Naive thymus-derived CD4-positive, alpha-beta T cell (primary cell): ENCODE measurements at regions not wholly inside any gene's neighbourhood (a gene's known extent, or its start where the extent isn't known, plus 50 kb on each side); places are given as distances from the start of the nearest gene placed in this dataset.

Experiments used
- ATAC-seq: fragments of 150-1000 bp; cut with Tn5 transposase; 2 replicates; pipeline ENCODE4 v1.10.0; 2021; ENCODE audit warnings: mild to moderate bottlenecking, moderate library complexity
- CTCF ChIA-PET: fragments of 350-600 bp; sonication (Branson Sonifier 250); formaldehyde crosslinking; loops from one replicate; lab custom pipeline; 2021; ENCODE audit warnings: antibody characterized with exemption; lab: Charles Lee
- POLR2A ChIA-PET: fragments of 350-600 bp; sonication (Branson Sonifier 250); formaldehyde crosslinking; loops from one replicate; lab custom pipeline; 2021; ENCODE audit warnings: antibody characterized with exemption, inconsistent platforms; lab: Charles Lee
- DNase-seq, 9 donors: peaks; one replicate each; pipeline versions ENCODE4 v3.0.0 to v3.0.0-alpha.2; 2020 to 2022; ENCODE audit warnings: mixed read lengths in 1 of 9
- H3K27ac ChIP-seq: one replicate; pipeline ENCODE4 v1.7.0; 2013; ENCODE audit warnings: mild to moderate bottlenecking, low read depth, low read length, moderate library complexity
- H3K27me3 ChIP-seq, 2 donors: one replicate each; pipeline ENCODE4 v1.7.0; 2013; ENCODE audit warnings: low read length in 2 of 2, mild to moderate bottlenecking in 2 of 2, moderate library complexity in 2 of 2; ENCODE audit not compliant: control insufficient read depth in 2 of 2, insufficient read depth in 2 of 2
- H3K36me3 ChIP-seq, 3 experiments: 1 replicate in 2 of 3; 2 replicates in 1 of 3; pipeline ENCODE4 v1.7.0; 2013; ENCODE audit warnings: low read length in 3 of 3, mild to moderate bottlenecking in 3 of 3, moderate library complexity in 1 of 3; ENCODE audit not compliant: insufficient read depth in 3 of 3, control insufficient read depth in 2 of 3
- H3K4me1 ChIP-seq, 2 donors: one replicate each; pipeline ENCODE4 v1.7.0; 2013; ENCODE audit warnings: low read length in 2 of 2, mild to moderate bottlenecking in 2 of 2, moderate library complexity in 1 of 2; ENCODE audit not compliant: control insufficient read depth in 2 of 2, insufficient read depth in 2 of 2
- H3K4me3 ChIP-seq: 2 replicates; pipeline ENCODE4 v1.7.0; 2013; ENCODE audit warnings: mild to moderate bottlenecking, low read length
- H3K9me3 ChIP-seq, 3 experiments: 1 replicate in 2 of 3; 2 replicates in 1 of 3; pipeline ENCODE4 v1.7.0; 2013; ENCODE audit warnings: low read length in 3 of 3; ENCODE audit not compliant: control insufficient read depth in 2 of 3
- H3K27ac Mint-ChIP-seq, 9 donors: one replicate each; pipeline ENCODE4 v1.8.0; 2020 to 2022; ENCODE audit warnings: mixed read lengths in 9 of 9, mild to moderate bottlenecking in 8 of 9, moderate library complexity in 5 of 9, inconsistent platforms in 2 of 9
- H3K27me3 Mint-ChIP-seq, 5 donors: one replicate each; pipeline ENCODE4 v1.8.0; 2021 to 2022; ENCODE audit warnings: mixed read lengths in 5 of 5, mild to moderate bottlenecking in 1 of 5
- H3K36me3 Mint-ChIP-seq, 5 donors: one replicate each; pipeline ENCODE4 v1.8.0; 2020 to 2022; ENCODE audit warnings: mixed read lengths in 5 of 5, mild to moderate bottlenecking in 3 of 5, inconsistent platforms in 1 of 5
- H3K4me1 Mint-ChIP-seq, 7 donors: one replicate each; pipeline ENCODE4 v1.8.0; 2020 to 2022; ENCODE audit warnings: mixed read lengths in 7 of 7, mild to moderate bottlenecking in 3 of 7, inconsistent platforms in 1 of 7
- H3K4me3 Mint-ChIP-seq, 10 donors: one replicate each; pipeline ENCODE4 v1.8.0; 2020 to 2022; ENCODE audit warnings: mild to moderate bottlenecking in 10 of 10, mixed read lengths in 10 of 10, moderate library complexity in 6 of 10, inconsistent platforms in 2 of 10
- H3K9me3 Mint-ChIP-seq, 11 donors: one replicate each; pipeline ENCODE4 v1.8.0; 2020 to 2022; ENCODE audit warnings: mixed read lengths in 11 of 11, mild to moderate bottlenecking in 4 of 11, inconsistent platforms in 1 of 11, moderate library complexity in 1 of 11
- intact Hi-C, 2 donors: fragments of 100-400 bp; cut with micrococcal nuclease; formaldehyde crosslinking; loops; one replicate each; pipeline ENCODE4 v1.15.1; 2023

DNA sequence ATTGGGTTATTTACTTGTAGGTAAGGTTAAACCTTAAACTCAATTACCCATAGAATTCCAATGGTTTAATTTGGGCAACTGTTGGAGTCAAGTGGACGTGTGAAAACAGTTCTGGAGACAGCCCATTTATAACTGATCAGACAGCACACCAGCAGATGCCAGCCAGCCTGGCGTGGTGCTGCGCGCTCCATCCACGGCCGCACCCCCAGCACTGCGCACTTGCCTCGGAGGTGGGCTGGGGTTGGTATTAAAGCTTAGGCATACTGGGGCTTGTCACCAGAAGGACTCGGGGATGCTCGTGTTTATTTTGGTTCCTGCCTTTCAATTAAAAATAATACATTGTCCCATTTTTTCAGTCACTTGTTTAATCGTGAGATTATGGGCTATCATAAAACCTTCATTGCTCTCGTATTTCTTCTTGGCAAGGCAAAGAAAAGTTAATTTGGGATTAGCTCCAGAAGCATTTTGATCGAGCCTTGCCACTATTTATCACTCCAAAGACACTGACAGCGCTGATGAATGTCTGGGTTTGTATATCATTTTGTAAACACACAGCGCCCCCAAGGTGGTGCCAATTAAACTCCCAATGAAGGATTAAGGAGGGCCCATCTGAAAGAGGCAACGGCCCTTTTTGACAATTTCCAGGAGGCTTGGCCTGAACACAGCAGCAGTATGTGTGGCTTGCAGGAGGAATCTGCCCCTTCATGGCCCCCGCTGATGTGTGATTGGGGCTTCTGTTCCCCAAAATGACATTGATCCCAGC, 204.5 kb upstream of the CXCL12 start:
- Histone ChIP-seq H3K27me3 (no peaks in the 10 kb centered on the region), H3K4me3 (no peak overlapping the region), H3K36me3 (no peaks in the 10 kb centered on the region), H3K4me1 (no peaks in the 10 kb centered on the region), H3K9me3 (no peaks in the 10 kb centered on the region), H3K27ac (no peak overlapping the region)
- ChIA-PET CTCF (no interaction called here), POLR2A (no interaction called here)
- Mint-ChIP-seq H3K4me3 (no peak overlapping the region), H3K27ac (no peak overlapping the region), H3K27me3 (peaks cover 0 to 33% (median 17%) of the 10 kb centered on the region in 5 donors), H3K9me3 (peaks cover 0 to 4% (median 0%) of the 10 kb centered on the region in 11 donors), H3K36me3 (no peaks in the 10 kb centered on the region), H3K4me1 (no peaks in the 10 kb centered on the region)
- no peak for ATAC-seq
- intact Hi-C loops: no loop called here
- no peak for DNase-seq

DNA sequence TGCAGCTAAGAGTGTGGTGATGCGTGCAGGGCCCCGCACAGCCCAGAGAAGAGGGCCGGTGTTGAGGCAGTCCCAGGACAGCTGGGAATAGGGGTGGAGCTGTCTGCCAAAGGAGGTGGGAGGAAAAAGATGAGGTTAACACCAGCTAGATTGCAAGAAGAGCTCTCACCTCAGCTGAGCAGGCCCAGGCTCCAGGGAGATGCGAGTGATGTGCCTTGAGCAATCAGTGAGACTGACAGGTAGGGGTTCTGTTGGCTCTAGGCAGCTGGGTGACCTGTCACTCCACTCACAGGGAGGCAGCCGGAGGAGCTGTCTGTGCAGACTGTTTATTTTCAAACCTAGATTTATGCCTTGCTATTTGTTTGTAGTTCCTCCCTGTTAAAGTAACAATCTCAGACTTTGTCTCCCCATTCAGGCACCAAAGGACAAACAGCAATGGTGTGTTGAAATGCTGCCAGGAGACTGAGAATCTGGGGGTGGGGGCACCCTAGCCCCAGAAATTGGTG, 205.1 kb upstream of the CXCL12 start:
- intact Hi-C loops: no loop called here

DNA sequence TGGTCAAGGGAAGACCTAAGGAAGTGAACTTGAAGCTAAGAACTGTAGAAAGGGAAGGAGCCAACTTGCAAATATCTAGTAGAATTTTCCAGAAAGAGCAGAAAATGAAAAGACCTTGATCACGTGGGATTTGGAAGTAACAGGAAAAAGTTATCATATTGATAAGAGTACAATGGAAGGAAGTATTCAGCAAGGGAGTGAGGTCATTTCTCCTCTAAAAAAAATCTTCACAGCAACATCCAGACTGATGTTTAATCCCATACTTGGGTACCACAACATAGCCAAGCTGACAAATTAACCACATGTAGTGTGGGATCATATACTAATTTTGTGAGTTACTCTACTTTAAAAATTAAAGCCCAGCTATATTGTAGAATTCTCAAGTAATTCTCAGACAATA, 207.0 kb upstream of the CXCL12 start:
- intact Hi-C loops: no loop called here
- peaks cover 0 to 33% (median 17%) of the 10 kb centered on the region in 5 donors for H3K27me3 Mint-ChIP-seq

More for the DNA sequence above, 205.1 kb upstream of the CXCL12 start:
- H3K4me1 Mint-ChIP-seq: no peaks in the 10 kb centered on the region
- H3K4me3 ChIP-seq: no peak overlapping the region
- H3K27ac ChIP-seq: no peak overlapping the region
- no peak overlapping the region for H3K4me3 Mint-ChIP-seq
- no peaks in the 10 kb centered on the region for H3K27me3 ChIP-seq
- POLR2A ChIA-PET: no interaction called here
- peaks cover 0 to 4% (median 0%) of the 10 kb centered on the region in 11 donors for H3K9me3 Mint-ChIP-seq
- H3K27me3 Mint-ChIP-seq: peaks cover 0 to 33% (median 17%) of the 10 kb centered on the region in 5 donors
- CTCF ChIA-PET: no interaction called here
- no peaks in the 10 kb centered on the region for H3K36me3 Mint-ChIP-seq
- H3K4me1 ChIP-seq: no peaks in the 10 kb centered on the region
- DNase-seq (no peak), ATAC-seq (no peak)
- H3K36me3 ChIP-seq: no peaks in the 10 kb centered on the region
- no peak overlapping the region for H3K27ac Mint-ChIP-seq
- H3K9me3 ChIP-seq: no peaks in the 10 kb centered on the region

DNA sequence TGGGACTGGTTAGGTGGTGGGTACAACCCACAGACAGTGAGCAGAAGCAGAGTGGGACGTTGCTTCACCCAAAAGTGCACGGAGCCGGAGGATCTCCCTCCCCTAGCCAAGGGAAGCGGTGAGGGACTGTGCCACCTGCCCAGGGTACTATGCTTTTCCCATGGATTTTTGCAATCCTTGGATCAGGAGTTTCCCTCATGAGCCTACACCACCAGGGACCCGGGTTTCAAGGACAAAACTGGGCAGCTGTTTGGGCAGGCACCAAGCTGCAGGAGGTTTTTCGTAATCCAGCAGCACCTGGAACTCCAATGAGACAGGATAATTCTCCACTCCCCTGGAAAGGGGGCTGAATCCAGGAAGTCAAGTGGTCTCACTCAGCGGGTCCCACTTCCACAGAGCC, 209.1 kb upstream of the CXCL12 start:
- peaks cover 0 to 10% (median 4%) of the 10 kb centered on the region in 11 donors for H3K9me3 Mint-ChIP-seq
- ATAC-seq (no peak), DNase-seq (no peak)
- peaks cover 0 to 33% (median 17%) of the 10 kb centered on the region in 5 donors for H3K27me3 Mint-ChIP-seq
- ChIA-PET POLR2A (no interaction called here), CTCF (no interaction called here)
- Histone ChIP-seq H3K27ac (no peak overlapping the region), H3K27me3 (no peaks in the 10 kb centered on the region), H3K4me3 (no peak overlapping the region), H3K9me3 (no peaks in the 10 kb centered on the region), H3K4me1 (no peaks in the 10 kb centered on the region), H3K36me3 (no peaks in the 10 kb centered on the region)
- intact Hi-C loops: no loop called here
- no peaks in the 10 kb centered on the region for H3K4me1 Mint-ChIP-seq
- no peak overlapping the region for H3K4me3 Mint-ChIP-seq
- no peak overlapping the region for H3K27ac Mint-ChIP-seq
- H3K36me3 Mint-ChIP-seq: no peaks in the 10 kb centered on the region

More for the DNA sequence above, 207.0 kb upstream of the CXCL12 start:
- H3K4me3 Mint-ChIP-seq: no peak overlapping the region
- no peak overlapping the region for H3K27ac Mint-ChIP-seq
- DNase-seq (no peak), ATAC-seq (no peak)
- no peaks in the 10 kb centered on the region for H3K36me3 ChIP-seq
- H3K27me3 ChIP-seq: no peaks in the 10 kb centered on the region
- H3K4me1 Mint-ChIP-seq: no peaks in the 10 kb centered on the region
- POLR2A ChIA-PET: no interaction called here
- no peak overlapping the region for H3K4me3 ChIP-seq
- peaks cover 0 to 8% (median 2%) of the 10 kb centered on the region in 11 donors for H3K9me3 Mint-ChIP-seq
- H3K27ac ChIP-seq: no peak overlapping the region
- no peaks in the 10 kb centered on the region for H3K4me1 ChIP-seq
- CTCF ChIA-PET: interaction anchor here (0.6 kb wide), 1 partner anchor 26 kb away, joined by 7 read pairs; no protein-coding TSS in a partner anchor
- H3K36me3 Mint-ChIP-seq: no peaks in the 10 kb centered on the region
- no peaks in the 10 kb centered on the region for H3K9me3 ChIP-seq

- H3K27ac Mint-ChIP-seq: no peak overlapping the region
Observed at GRCh38 chr10:44607116-44607515, 222.2 kb upstream of the CXCL12 start.

GRCh38 chr10:44618910-44619309, 234.0 kb upstream of the CXCL12 start:
- Histone ChIP-seq H3K27ac (no peak overlapping the region), H3K4me3 (no peak overlapping the region), H3K36me3 (no peaks in the 10 kb centered on the region), H3K4me1 (no peaks in the 10 kb centered on the region), H3K9me3 (no peaks in the 10 kb centered on the region), H3K27me3 (no peaks in the 10 kb centered on the region)
- CTCF ChIA-PET: no interaction called here
- H3K27ac Mint-ChIP-seq: no peak overlapping the region
- H3K36me3 Mint-ChIP-seq: no peaks in the 10 kb centered on the region
- H3K4me3 Mint-ChIP-seq: no peak overlapping the region
- H3K9me3 Mint-ChIP-seq: peaks cover 0 to 9% (median 0%) of the 10 kb centered on the region in 11 donors
- no peaks in the 10 kb centered on the region for H3K4me1 Mint-ChIP-seq
- intact Hi-C loops: no loop called here
- DNase-seq (no peak), ATAC-seq (no peak)
- POLR2A ChIA-PET: no interaction called here
- H3K27me3 Mint-ChIP-seq: no peaks in the 10 kb centered on the region

More at GRCh38 chr10:44607116-44607515, 222.2 kb upstream of the CXCL12 start:
- H3K36me3 Mint-ChIP-seq: no peaks in the 10 kb centered on the region
- intact Hi-C loops: no loop called here
- H3K9me3 Mint-ChIP-seq: peaks cover 0 to 5% (median 0%) of the 10 kb centered on the region in 11 donors
- H3K27me3 ChIP-seq: no peaks in the 10 kb centered on the region
- no peak overlapping the region for H3K27ac ChIP-seq
- H3K9me3 ChIP-seq: no peaks in the 10 kb centered on the region
- no peak overlapping the region for H3K4me3 ChIP-seq
- H3K36me3 ChIP-seq: no peaks in the 10 kb centered on the region
- H3K4me3 Mint-ChIP-seq: no peak overlapping the region
- ATAC-seq (no peak), DNase-seq (no peak)
- H3K27me3 Mint-ChIP-seq: peaks cover 3 to 25% (median 15%) of the 10 kb centered on the region in 5 donors
- POLR2A ChIA-PET: no interaction called here
- H3K4me1 Mint-ChIP-seq: no peaks in the 10 kb centered on the region
- CTCF ChIA-PET: no interaction called here
- no peaks in the 10 kb centered on the region for H3K4me1 ChIP-seq

DNA sequence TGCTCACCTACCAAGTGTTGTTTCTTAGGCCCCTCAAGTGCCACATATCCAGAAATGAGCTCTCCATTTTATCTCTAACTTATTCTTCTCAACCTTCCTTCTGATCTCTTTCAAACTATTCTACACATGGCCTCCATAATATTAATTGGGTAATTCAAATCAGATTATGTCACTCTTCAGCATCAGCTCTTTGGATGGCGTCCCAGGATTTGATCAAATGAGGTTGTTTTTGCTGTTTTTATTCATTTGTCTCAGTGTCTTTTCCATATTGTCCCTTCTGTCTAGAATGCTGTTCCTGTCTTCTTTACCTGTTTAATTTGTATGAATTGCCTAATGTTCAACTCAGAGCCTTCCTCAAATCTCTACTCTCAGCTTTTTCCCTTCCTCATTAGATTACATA, 234.6 kb upstream of the CXCL12 start:
- POLR2A ChIA-PET: no interaction called here
- Histone ChIP-seq H3K9me3 (no peaks in the 10 kb centered on the region), H3K4me1 (no peaks in the 10 kb centered on the region), H3K27ac (no peak overlapping the region), H3K4me3 (no peak overlapping the region), H3K27me3 (no peaks in the 10 kb centered on the region), H3K36me3 (no peaks in the 10 kb centered on the region)
- no peak overlapping the region for H3K4me3 Mint-ChIP-seq
- CTCF ChIA-PET: no interaction called here
- H3K36me3 Mint-ChIP-seq: no peaks in the 10 kb centered on the region
- H3K27ac Mint-ChIP-seq: no peak overlapping the region
- no peaks in the 10 kb centered on the region for H3K27me3 Mint-ChIP-seq
- peaks cover 0 to 9% (median 0%) of the 10 kb centered on the region in 11 donors for H3K9me3 Mint-ChIP-seq
- H3K4me1 Mint-ChIP-seq: no peaks in the 10 kb centered on the region
- ATAC-seq (no peak), DNase-seq (no peak)
- intact Hi-C loops: no loop called here
